ENCODE measurements at regions not wholly inside any gene's neighbourhood (a gene's known extent, or its start where the extent isn't known, plus 50 kb on each side); places are given as distances from the start of the nearest gene placed in this dataset.

GRCh38 chr1:194698908-194699318, 1512.5 kb upstream of the B3GALT2 start (continued):
- TF ChIP-seq RAD51 (IDR thresholded peaks at IDR 0.05; ENCODE audit: borderline replicate concordance, low read depth) (no peak), SMARCE1 (IDR thresholded peaks at IDR 0.05) (peak; percentile 20; the same call in 1 of the 2 replicates), ARHGAP35 (IDR thresholded peaks at IDR 0.05; ENCODE audit: partially characterized antibody) (no peak), CREB1 (IDR thresholded peaks at IDR 0.05) (0 out of 2 replicates have a peak, but pooled peaks have one; percentile 22), CREB1 (CRISPR knock-in tag; IDR thresholded peaks at IDR 0.05) (no peak), CTCF (IDR thresholded peaks at IDR 0.05 in 2 of 3, conservative IDR thresholded peaks at IDR 0.05 in 1 of 3; ENCODE audit: insufficient read depth in 2 of 3, low read depth in 1 of 3, low read length in 3 of 3) (peak in 2 of 3 experiments; percentile 44 to 49; a peak in 4 of 6 replicates), DLX4 (CRISPR knock-in tag; IDR thresholded peaks at IDR 0.05) (no peak), MYNN (IDR thresholded peaks at IDR 0.05) (no peak), MYNN (CRISPR knock-in tag; IDR thresholded peaks at IDR 0.05) (no peak), ERF (CRISPR knock-in tag; IDR thresholded peaks at IDR 0.05) (no peak), PHTF2 (CRISPR knock-in tag; IDR thresholded peaks at IDR 0.05) (no peak), TGIF2 (CRISPR knock-in tag; IDR thresholded peaks at IDR 0.05) (no peak), SOX6 (IDR thresholded peaks at IDR 0.05) (peak; percentile 82), CBFA2T2 (conservative IDR thresholded peaks at IDR 0.05) (peak; percentile 82), E2F3 (CRISPR knock-in tag; IDR thresholded peaks at IDR 0.05) (no peak), ZNF584 (CRISPR knock-in tag; IDR thresholded peaks at IDR 0.05; ENCODE audit: low read depth) (no peak), MCM2 (IDR thresholded peaks at IDR 0.05; ENCODE audit: low read depth) (no peak), PTTG1 (tag; IDR thresholded peaks at IDR 0.05; ENCODE audit: low read depth) (no peak), CEBPB (tag; IDR thresholded peaks at IDR 0.05) (no peak), ZNF77 (CRISPR knock-in tag; IDR thresholded peaks at IDR 0.05) (no peak), ELF1 (tag; IDR thresholded peaks at IDR 0.05) (no peak)
- TF ChIP-seq, protein P1, sequence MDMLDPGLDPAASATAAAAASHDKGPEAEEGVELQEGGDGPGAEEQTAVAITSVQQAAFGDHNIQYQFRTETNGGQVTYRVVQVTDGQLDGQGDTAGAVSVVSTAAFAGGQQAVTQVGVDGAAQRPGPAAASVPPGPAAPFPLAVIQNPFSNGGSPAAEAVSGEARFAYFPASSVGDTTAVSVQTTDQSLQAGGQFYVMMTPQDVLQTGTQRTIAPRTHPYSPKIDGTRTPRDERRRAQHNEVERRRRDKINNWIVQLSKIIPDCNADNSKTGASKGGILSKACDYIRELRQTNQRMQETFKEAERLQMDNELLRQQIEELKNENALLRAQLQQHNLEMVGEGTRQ (CRISPR knock-in tag; IDR thresholded peaks at IDR 0.05) = no peak
- TF ChIP-seq, protein P2, sequence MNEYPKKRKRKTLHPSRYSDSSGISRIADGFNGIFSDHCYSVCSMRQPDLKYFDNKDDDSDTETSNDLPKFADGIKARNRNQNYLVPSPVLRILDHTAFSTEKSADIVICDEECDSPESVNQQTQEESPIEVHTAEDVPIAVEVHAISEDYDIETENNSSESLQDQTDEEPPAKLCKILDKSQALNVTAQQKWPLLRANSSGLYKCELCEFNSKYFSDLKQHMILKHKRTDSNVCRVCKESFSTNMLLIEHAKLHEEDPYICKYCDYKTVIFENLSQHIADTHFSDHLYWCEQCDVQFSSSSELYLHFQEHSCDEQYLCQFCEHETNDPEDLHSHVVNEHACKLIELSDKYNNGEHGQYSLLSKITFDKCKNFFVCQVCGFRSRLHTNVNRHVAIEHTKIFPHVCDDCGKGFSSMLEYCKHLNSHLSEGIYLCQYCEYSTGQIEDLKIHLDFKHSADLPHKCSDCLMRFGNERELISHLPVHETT (CRISPR knock-in tag; conservative IDR thresholded peaks at IDR 0.05 in 1 of 2, IDR thresholded peaks at IDR 0.05 in 1 of 2) = no peak
- TF ChIP-seq, protein P3, sequence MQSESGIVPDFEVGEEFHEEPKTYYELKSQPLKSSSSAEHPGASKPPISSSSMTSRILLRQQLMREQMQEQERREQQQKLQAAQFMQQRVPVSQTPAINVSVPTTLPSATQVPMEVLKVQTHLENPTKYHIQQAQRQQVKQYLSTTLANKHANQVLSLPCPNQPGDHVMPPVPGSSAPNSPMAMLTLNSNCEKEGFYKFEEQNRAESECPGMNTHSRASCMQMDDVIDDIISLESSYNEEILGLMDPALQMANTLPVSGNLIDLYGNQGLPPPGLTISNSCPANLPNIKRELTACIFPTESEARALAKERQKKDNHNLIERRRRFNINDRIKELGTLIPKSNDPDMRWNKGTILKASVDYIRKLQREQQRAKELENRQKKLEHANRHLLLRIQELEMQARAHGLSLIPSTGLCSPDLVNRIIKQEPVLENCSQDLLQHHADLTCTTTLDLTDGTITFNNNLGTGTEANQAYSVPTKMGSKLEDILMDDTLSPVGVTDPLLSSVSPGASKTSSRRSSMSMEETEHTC (IDR thresholded peaks at IDR 0.05) = no peak

Data from K562 (cell line).